ENCODE measurements at regions not wholly inside any gene's neighbourhood (a gene's known extent, or its start where the extent isn't known, plus 50 kb on each side); places are given as distances from the start of the nearest gene placed in this dataset.
A peak's percentile ranks its signal among the peaks of the same experiment; 100 is the strongest.
"Not testable (repeated sequence)": the region's sequence is repeated elsewhere in the genome, so short reads cannot be mapped to it uniquely, and the experiment has no call there.

DNA sequence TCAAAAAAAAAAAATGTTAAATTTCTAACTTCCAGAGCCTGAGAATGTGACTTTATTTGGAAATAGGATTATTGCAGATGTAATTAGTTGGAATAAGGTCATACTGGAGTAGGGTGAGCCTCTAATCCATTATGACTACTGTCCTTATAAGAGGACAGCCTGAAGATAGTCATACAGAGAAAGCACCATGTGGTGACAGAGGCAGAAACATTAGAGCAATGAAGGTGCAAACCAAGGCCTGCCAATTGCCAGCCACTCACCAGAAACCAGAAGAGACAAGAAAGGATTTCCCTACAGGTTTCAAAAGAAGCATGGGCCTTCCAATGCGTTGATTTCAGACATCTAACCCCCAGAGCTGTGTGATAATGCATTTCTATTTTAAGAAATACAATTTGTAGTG lies 659.2 kb upstream of the CHD1 start:
- DNase-seq (ENCODE audit: low spot score), result no peak

DNA sequence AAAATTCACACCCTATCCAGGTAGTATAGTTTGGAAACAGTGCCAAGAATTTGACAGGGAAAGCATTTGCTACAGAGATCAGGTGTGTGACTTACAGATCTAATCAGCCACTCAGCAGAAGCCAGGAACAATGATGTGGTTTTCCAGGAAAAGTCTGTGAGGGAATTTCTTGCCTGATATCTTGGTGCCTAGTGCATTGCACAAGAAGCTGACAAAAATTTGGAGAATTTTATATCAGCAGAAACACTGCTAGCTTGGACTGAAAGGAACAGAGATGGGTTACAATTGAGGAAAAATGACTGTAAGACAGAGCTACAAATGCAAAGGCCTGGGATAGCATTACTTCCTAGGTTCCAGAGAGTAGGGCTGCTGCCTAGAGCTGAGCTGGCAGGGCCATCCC lies 658.1 kb upstream of the CHD1 start:
- no peak for DNase-seq (ENCODE audit: low spot score)

DNA sequence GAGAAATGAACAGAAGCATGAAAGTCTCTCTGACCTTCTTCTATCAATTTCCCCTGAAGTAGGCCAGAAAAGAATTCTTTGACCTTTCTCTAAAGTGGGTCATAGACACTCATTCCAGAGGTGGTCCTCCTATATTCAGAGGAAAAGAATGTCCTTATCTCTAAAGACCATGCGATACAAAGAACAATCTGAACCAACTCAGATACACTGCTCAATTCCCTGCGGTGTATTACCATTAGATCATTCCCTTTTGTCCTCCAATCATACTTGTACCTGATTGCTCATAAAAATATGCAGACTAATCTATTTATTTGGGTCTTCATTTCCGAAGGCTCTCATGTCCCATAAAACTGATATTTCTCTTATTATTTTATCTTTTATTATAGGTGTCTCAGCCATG lies 652.4 kb upstream of the CHD1 start:
- not testable (repeated sequence) for DNase-seq (ENCODE audit: low spot score)

DNA sequence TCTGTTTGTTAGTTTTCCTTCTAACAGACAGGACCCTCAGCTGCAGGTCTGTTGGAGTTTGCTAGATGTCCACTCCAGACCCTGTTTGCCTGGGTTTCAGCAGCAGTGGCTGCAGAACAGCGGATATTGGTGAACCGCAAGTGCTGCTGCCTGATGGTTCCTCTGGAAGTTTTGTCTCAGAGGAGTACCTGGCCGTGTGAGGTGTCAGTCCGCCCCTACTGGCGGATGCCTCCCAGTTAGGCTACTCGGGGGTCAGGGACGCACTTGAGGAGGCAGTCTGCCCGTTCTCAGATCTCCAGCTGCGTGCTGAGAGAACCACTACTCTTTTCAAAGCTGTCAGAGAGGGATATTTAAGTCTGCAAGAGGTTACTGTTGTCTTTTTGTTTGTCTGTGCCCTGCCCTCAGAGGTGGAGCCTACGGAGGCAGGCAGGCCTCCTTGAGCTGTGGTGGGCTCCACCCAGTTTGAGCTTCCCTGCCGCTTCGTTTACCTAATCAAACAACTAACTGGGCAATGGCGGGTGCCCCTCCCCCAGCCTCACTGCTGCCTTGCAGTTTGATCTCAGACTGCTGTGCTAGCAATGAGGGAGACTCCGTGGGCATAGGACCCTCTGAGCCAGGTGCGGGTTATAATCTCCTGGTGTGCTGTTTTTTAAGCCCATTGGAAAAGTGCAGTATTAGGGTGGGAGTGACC lies 634.3 kb upstream of the CHD1 start:
- not testable (repeated sequence) for DNase-seq (ENCODE audit: low spot score)

DNA sequence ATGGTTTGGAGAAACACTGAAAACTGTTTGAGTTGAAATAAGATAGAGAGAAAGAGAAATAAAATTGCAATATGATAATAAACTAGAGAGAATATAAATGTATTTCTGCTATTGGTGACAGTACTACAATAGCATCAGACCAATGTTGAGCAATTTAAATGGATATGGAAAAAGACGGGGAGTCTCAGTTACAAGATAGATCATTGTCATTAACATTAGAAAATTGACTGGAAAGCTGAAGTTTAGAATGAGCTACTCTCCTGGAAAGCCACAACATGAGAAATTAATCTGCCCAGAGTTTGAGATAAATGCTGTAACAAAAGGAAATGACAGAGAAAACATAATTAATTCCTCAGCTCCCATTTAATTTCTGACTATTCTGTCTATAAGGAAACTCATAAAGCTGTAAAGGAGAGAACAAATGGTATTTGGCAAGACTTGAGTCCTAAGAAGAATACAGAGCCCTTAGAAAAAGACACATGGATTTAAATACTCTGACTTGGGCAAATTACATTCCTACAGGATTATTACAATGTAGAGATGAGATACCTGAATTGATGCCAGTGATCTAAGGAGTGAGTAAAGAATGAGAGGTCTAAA lies 624.5 kb upstream of the CHD1 start:
- DNase-seq (ENCODE audit: low spot score), result no peak

DNA sequence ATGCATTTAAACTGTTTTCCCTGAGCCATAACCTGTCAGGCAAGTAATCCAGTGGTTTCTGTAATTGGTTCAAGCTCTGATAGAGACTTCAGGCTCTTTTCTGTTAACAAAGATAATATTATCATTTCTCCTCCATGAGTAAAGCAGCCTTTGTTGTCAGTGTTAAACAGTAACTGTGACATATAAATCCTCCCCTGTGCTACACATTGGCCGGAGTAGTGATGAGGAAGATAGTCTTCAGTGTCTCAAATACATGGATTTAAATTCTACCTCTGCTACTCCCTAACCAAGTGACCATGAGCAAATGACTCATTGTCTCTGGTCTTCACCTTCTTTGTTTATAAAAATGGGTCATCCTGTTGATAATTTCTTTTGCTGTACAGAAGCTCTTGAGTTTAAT lies 615.5 kb upstream of the CHD1 start:
- no peak for DNase-seq (ENCODE audit: low spot score)

DNA sequence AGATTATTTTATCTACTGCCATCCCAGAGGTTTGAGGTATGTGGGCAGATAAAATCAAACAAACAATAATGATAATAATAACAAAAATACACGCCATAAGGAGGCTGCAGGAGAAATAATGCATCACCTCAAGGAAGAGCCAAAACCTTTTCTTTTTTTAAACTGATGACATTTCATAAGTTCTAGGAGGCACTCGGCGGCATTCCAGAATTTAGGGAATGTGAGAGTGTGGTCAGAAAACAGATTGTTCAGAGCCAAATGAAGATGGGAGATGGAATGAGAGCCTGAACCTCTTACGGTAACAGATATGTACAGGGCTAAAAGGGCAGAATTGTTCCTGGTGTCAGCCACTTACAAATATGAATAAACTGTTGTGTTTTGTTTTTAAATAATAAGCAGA lies 615.0 kb upstream of the CHD1 start:
- no peak for DNase-seq (ENCODE audit: low spot score)

DNA sequence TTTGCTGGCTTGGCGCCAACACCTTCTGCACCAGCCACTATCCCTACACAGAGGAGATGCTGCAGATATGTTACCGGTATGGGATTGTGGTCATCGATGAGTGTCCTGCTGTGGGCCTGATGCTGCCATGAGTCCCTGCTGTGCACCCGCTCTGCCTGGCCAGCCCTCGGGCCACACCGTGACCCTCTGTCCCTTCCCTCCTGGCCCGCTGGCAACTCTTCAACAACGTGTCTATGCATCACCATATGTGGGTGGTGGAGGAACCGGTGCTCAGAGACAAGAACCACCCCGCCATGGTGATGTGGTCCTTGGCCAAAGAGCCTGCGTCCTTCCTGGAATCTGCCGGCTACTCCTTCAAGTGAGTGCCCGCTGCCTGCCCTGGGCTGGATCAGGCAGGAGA lies 605.4 kb upstream of the CHD1 start:
- not testable (repeated sequence) for DNase-seq (ENCODE audit: low spot score)

DNA sequence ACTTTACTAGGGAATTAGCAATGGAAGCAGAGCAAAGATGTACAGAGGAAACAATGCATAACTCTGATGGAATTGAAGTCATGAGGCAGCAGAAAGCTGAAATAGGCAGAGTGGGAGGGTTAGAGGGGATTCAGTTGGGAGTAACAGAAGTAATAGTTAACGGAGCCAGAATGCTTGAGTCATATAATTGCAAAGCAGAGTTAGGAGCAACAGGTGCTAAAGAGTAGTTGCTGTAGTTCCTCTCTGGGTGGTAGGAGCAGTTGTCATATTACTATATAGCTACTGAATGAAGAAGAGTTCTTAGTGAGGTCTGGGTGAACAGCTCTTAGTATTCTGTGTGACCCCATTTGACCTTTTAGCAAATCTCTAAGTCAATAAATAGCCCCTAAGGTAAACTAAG lies 592.9 kb upstream of the CHD1 start:
- DNase-seq (ENCODE audit: low spot score), result not testable (repeated sequence)

DNA sequence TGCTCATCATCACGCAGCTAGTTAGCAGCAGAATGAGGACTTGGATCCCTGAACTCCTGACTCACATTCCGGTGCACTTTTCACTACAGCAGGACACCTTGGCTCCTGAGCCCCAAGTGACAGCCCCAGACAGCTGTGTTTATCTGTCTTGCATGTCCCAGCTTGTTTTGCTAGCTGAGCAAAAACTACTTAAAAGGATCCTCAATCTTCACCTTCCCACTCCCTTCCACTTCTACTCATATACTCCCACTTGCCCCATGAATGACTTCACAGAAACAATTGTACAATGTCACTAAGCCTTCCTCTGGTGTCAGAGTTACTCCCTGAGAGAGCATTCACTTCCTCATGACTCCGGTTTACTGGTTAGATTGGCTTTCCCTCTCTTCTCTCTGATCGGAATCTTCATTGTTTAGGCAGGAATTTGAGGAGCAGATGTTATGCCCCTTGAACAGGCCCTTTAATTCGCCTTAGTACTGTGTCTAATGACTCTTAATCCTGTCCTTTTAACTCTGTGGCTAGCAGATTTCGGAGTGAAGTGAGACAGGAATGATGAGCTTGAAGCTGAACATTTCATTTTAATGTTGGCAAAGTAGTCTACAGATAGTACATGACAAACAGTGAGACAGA lies 587.2 kb upstream of the CHD1 start:
- not testable (repeated sequence) for DNase-seq (ENCODE audit: low spot score)

DNA sequence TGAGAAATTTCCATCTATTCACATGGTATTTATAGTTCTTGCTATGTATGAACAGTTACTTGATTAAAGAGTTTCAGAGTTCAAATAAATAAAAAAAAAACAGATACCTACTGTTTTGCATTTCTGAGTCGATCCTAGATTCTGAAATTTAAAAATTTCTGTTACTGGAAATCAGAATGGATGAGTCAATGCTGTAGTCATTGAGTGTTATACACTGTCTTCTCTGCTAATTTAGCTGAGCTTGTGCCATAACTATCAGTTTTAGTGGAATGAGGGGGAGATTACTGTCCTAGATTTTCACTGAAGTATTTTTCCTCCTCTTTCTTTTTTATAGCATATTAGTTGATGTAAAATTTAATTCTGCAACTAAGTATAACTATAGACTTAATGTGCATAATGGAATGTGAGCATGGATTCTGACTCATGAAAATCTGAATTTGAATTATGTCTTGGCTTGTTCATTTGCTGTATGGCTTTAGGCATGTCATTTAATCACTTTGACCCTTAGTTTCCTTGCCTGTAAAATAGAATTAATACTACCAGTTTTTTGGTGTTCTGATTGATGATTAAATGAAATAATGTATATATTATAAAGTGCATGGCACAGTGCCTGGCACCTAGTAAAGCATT lies 581.5 kb upstream of the CHD1 start:
- peak; percentile 1 for DNase-seq (ENCODE audit: low spot score)

DNA sequence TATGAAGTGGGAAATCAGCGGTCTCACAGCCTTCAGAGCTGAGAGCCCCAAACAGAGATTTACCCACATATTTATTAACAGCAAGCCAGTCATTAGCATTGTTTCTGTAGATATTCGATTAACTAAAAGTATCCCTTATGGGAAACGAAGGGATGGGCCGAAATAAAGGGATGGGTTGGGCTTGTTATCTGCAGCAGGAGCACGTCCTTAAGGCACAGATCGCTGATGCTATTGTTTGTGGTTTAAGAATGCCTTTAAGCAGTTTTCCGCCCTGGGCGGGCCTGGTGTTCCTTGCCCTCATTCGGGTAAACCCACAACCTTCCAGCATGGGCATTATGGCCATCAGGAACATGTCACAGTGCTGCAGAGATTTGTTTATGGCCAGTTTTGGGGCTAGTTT lies 580.3 kb upstream of the CHD1 start:
- not testable (repeated sequence) for DNase-seq (ENCODE audit: low spot score)

DNA sequence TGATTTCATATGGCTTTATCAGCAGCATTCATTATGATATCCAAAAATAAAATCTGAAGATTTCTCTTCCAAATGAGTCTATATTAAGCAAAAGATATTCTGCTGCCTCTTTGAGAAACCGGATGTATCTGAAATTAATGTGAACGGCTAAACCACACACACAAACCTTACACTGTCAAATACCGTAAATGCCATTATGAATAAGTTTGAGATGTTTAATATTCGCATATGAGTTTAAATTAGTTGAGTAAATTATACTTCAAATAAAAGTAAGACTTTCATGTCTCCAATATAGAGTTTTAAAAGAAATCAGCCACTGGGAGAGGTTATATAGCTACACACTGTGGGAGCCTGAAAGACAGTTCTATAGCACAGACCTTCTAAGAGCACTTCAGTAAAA lies 566.6 kb upstream of the CHD1 start:
- not testable (repeated sequence) for DNase-seq (ENCODE audit: low spot score)

DNA sequence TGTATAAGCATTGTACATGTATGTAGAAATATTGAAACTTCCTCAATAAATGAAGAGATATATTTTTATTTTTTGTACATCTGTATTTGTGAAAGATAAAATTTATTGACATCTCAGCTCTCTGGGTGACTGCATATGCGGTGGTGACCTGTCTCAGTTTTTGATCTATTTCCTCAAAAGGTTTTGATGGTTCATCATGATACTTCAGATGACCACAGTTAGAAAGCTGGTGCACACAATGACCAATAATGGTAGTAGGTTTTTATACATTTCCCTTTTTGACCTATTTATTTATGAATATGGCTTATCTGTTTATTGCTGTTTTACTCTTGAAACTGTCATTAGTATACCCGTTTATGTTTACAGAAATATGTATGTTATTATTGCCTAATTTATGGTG lies 549.6 kb upstream of the CHD1 start:
- DNase-seq (ENCODE audit: low spot score), result not testable (repeated sequence)

DNA sequence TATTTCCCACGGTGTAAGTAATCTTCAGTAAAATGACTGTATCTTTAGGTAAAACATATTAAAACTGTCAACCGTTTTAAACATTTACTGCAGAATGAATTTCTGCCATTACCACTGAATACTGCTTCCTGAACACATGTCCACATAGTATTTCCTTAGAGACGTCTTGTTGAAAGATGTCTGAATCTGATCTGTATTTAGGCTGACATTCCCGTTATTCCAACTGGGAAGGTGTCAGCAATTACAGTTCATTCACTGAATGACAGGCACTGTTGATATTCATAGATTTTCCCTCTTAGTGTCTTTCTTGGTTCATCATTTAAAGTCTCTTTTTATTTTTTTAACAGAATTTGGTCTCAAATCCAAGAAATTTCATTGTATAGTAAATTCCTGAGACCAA lies 544.5 kb upstream of the CHD1 start:
- DNase-seq (ENCODE audit: low spot score), result not testable (repeated sequence)

DNA sequence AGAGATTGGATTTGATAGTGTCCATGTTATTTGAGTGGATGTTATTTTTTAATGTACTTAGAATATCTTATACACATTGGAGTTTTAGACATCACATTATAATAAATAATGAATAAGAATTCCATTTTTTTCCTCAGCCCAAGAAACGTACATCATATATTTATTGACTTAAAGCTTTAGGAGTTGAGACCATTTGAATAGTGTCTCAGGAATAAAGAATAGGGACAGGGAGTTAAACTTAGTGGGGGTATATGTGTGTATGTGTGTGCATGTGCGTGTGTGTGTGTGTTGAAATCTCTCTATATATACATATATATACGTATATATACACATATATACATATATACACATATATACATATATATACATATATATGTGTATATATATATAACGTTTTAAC lies 542.9 kb upstream of the CHD1 start:
- not testable (repeated sequence) for DNase-seq (ENCODE audit: low spot score)

DNA sequence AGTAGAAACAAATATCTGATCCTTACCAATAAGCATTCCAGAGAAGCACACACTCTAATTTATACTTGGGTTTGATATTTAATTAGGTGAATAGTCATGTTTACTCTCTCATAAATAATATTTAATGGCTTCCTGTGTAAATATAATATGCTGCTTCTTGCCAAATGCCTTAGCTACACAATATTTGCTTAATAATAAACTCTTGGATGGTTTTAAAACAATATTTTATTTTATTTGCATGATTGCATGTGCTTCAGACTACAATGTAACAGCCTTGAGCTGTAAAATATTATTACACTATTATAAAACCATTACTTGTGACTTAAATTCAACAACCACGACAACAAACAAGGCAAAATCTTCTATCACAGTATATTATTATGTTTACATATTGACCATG lies 542.4 kb upstream of the CHD1 start:
- not testable (repeated sequence) for DNase-seq (ENCODE audit: low spot score)

DNA sequence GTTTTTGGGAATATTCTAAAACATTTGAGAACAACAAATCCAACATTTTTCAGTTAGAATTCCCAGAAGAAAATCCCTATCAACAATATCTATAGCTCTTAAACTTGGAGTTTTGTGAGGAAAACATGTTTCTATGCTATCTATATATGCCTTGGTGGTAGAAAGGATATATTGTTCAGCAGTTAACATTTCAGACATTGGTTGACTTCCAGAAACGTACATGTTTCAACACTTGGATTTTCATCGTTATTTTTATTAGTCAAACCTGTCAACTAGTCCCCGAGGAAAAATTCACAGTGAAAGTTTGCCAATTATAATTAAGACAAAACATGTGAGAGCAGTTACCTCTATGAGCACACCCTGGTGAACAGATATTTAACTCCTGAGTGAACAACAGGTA lies 541.8 kb upstream of the CHD1 start:
- not testable (repeated sequence) for DNase-seq (ENCODE audit: low spot score)

DNA sequence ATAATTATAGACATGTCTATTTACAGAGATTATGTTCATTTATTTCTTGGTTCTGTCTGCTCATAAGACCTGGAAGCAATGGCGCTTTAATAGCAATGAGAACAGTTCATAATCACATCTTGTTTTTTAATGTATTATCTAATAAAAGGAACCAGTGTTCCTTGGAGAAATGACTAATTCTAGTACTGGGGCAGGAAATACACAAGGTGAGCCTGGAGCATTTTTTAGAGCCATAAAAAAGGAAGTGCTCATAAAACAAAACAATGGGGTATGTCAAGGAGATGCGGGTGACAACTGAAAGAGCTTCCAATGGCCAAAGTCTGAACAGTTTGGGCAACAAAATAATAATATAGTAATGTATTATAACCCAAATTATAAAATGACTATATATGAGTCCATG lies 531.9 kb upstream of the CHD1 start:
- DNase-seq (ENCODE audit: low spot score), result no peak

DNA sequence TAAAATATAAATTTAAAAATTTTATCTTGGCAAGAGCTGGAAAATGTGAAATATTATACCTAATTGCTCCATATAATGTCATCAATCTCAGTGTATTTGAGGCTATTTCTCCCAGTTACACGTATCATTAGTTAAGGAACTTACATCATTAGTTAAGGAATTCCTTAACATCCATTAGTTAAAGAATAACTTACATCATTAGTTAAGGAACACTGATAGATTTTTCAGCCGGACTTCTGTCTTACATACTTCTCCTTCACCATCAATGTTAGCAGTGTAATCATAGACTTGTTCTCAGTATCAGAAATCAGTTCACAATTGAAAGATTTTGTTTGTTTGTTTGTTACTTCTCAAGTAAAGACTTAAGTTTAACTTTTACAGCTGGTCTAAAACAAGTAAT lies 524.4 kb upstream of the CHD1 start:
- no peak for DNase-seq (ENCODE audit: low spot score)

DNA sequence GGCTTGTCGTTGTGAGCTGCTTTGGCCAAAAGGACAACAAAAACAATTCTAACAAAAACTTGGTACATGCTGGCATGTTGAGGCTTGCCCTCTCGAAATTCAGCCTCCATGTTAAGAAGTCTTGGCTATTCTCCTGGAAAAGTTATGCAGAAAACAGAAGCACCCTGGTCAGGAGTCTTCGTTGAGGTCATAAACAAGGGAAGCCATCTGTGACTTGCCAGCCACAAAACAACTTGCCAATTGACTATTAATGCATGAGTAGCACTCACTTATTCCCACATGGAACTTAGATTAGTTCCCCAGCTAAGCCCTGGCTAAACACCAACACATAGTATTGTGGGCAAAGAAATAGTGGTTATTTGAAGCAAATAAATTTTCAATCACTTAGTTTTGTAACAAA lies 521.0 kb upstream of the CHD1 start:
- no peak for DNase-seq (ENCODE audit: low spot score)

DNA sequence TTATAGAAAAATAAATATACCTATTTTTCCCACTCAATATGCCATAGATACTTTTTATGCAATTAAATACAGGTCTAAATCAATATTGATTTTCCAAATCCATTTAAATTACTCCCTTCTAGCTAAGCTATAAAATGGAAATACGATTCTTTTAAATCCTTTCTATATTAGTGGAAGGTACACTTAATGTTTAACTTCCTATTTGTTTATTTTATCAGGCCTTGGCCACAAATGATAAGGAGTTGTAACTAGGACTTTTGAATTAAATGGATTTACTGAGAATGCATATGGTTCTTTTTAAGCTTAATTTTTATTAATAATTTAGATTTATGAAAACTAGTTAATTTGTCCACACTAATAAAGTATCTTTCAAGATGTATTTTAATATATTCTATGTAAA lies 517.0 kb upstream of the CHD1 start:
- no peak for DNase-seq (ENCODE audit: low spot score)

DNA sequence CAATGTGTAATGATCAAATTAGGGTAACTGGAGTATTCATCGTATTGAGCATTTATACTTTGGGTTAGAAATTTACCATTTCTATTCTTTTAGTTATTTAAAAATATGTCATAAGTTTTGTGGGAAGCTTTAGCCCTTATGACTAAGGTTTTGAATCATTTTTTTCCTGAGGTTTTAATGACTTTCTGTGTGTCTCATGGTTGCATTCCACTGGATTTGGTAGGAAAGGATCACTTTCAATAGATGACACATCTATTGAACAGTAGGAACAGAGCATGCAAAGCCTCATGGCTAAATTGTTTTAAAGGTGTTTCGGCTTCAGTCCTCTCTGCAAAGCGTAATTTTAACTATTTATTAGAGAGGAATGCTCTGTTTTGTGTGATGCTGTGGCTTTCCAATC lies 512.4 kb upstream of the CHD1 start:
- peak; percentile 38 for DNase-seq (ENCODE audit: low spot score)

Measured in RKO (cell line).